IMR-90 (cell line): ENCODE measurements at regions not wholly inside any gene's neighbourhood (a gene's known extent, or its start where the extent isn't known, plus 50 kb on each side); places are given as distances from the start of the nearest gene placed in this dataset.

Source experiments
- ATAC-seq: fragments of 200-7000 bp; cut with Tn5 transposase; 2 replicates; pipeline ENCODE4 v1.9.1; 2020; ENCODE audit warnings: low read depth, mild to moderate bottlenecking, moderate library complexity
- BruUV-seq: library from RNA; stranded (reverse); fragments of 400-500 nt; replicated peaks from 2 replicates; lab custom pipeline; 2021; lab: Mats Ljungman, UMichigan
- CTCF ChIA-PET: fragments of 300-600 bp; formaldehyde crosslinking; extraction: SDS; loops from one replicate; lab custom pipeline; 2021; ENCODE audit warnings: antibody characterized with exemption; lab: Yijun Ruan, JAX
- POLR2A ChIA-PET: fragments of 300-600 bp; sonication (Branson Sonifier 250); formaldehyde crosslinking; loops from one replicate; lab custom pipeline; 2022; ENCODE audit warnings: antibody characterized with exemption; ENCODE audit not compliant: unreplicated experiment; lab: Charles Lee
- DNase-seq: peaks from one replicate; pipeline ENCODE4 v3.0.0; 2013
- H2AFZ ChIP-seq: replicated peaks from 2 replicates; pipeline ENCODE3; 2013; ENCODE audit warnings: low read length, mild to moderate bottlenecking; ENCODE audit not compliant: poor library complexity
- H2AK5ac ChIP-seq: 2 replicates; pipeline ENCODE4 v1.6.1; 2013; ENCODE audit warnings: low read depth, low read length, inconsistent platforms
- H2AK9ac ChIP-seq: replicated peaks from 2 replicates; pipeline ENCODE3; 2013; ENCODE audit warnings: mild to moderate bottlenecking, low read depth, low read length, moderate library complexity; ENCODE audit not compliant: poor library complexity
- H2BK120ac ChIP-seq: 2 replicates; pipeline ENCODE4 v1.6.1; 2013; ENCODE audit warnings: low read depth, low read length, inconsistent platforms
- H2BK15ac ChIP-seq: 3 replicates; pipeline ENCODE4 v1.6.1; 2013; ENCODE audit warnings: low read depth, low read length, inconsistent platforms
- H2BK20ac ChIP-seq: 2 replicates; pipeline ENCODE4 v1.6.1; 2013; ENCODE audit warnings: low read depth, mild to moderate bottlenecking, inconsistent platforms, low read length, moderate library complexity
- H2BK5ac ChIP-seq: 2 replicates; pipeline ENCODE4 v1.6.1; 2013; ENCODE audit warnings: mild to moderate bottlenecking, low read depth, low read length, inconsistent platforms; ENCODE audit not compliant: poor library complexity, severe bottlenecking
- H3K14ac ChIP-seq: replicated peaks from 2 replicates; pipeline ENCODE4 v1.6.1; 2013; ENCODE audit warnings: low read depth, low read length, inconsistent platforms
- H3K18ac ChIP-seq: 2 replicates; pipeline ENCODE4 v1.6.1; 2013; ENCODE audit warnings: low read depth, low read length, control low read depth
- H3K23ac ChIP-seq: 2 replicates; pipeline ENCODE4 v1.6.1; 2013; ENCODE audit warnings: low read depth, low read length, inconsistent platforms
- H3K27ac ChIP-seq: 2 replicates; pipeline ENCODE4 v1.5.1; 2013; ENCODE audit warnings: mild to moderate bottlenecking, control low read depth, low read length; ENCODE audit not compliant: insufficient read depth
- H3K27me3 ChIP-seq: 2 replicates; pipeline ENCODE4 v1.6.1; 2013; ENCODE audit warnings: low read length; ENCODE audit not compliant: control insufficient read depth, insufficient read depth
- H3K36me3 ChIP-seq: 2 replicates; pipeline ENCODE4 v1.6.1; 2013; ENCODE audit warnings: low read length, mixed read lengths; ENCODE audit not compliant: control insufficient read depth, insufficient read depth
- H3K4ac ChIP-seq: 2 replicates; pipeline ENCODE4 v1.6.1; 2013; ENCODE audit warnings: low read depth, low read length, inconsistent platforms
- H3K4me1 ChIP-seq: 2 replicates; pipeline ENCODE4 v1.6.1; 2013; ENCODE audit warnings: low read length, mixed read lengths; ENCODE audit not compliant: control insufficient read depth, insufficient read depth
- H3K4me2 ChIP-seq: 2 replicates; pipeline ENCODE4 v1.6.1; 2013; ENCODE audit warnings: low read depth, mild to moderate bottlenecking, control low read depth, low read length, moderate library complexity
- H3K4me3 ChIP-seq: 2 replicates; pipeline ENCODE4 v1.5.1; 2013; ENCODE audit warnings: low read depth, mild to moderate bottlenecking, control low read depth, low read length, moderate library complexity; ENCODE audit not compliant: insufficient read depth
- H3K56ac ChIP-seq: 2 replicates; pipeline ENCODE4 v1.6.1; 2013; ENCODE audit warnings: low read length, inconsistent platforms; ENCODE audit not compliant: insufficient read depth; ENCODE audit errors: extremely low read depth
- H3K79me1 ChIP-seq, 2 experiments: 2 replicates each; pipeline ENCODE4 v1.6.1; 2013; ENCODE audit warnings: low read length in 2 of 2, inconsistent platforms in 1 of 2, low read depth in 1 of 2
- H3K9ac ChIP-seq: 2 replicates; pipeline ENCODE4 v1.6.1; 2013; ENCODE audit warnings: low read depth, low read length, control low read depth
- H3K9me1 ChIP-seq: 2 replicates; pipeline ENCODE4 v1.6.1; 2013; ENCODE audit warnings: low read length, inconsistent platforms; ENCODE audit not compliant: insufficient read depth
- H3K9me3 ChIP-seq: 2 replicates; pipeline ENCODE4 v1.6.1; 2013; ENCODE audit warnings: low read length; ENCODE audit not compliant: control insufficient read depth, insufficient read depth
- H4K20me1 ChIP-seq: 2 replicates; pipeline ENCODE4 v1.6.1; 2013; ENCODE audit warnings: low read length, inconsistent platforms; ENCODE audit not compliant: insufficient read depth
- H4K5ac ChIP-seq: 2 replicates; pipeline ENCODE4 v1.6.1; 2013; ENCODE audit warnings: mild to moderate bottlenecking, low read depth, low read length, control low read depth
- H4K8ac ChIP-seq, 2 experiments: 2 replicates each; pipeline ENCODE4 v1.6.1; 2013; ENCODE audit warnings: low read depth in 2 of 2, low read length in 2 of 2, control low read depth in 1 of 2, inconsistent platforms in 1 of 2
- H4K91ac ChIP-seq: 2 replicates; pipeline ENCODE4 v1.6.1; 2013; ENCODE audit warnings: low read depth, low read length, inconsistent platforms; ENCODE audit not compliant: insufficient read depth
- BHLHE40 ChIP-seq: fragments of 150-350 bp; IDR thresholded peaks from 2 replicates; pipeline ENCODE4 v1.6.1; 2016; ENCODE audit warnings: mild to moderate bottlenecking, low read depth, low read length
- CEBPB ChIP-seq: IDR thresholded peaks from 2 replicates; pipeline ENCODE4 v1.6.1; 2012; ENCODE audit warnings: low read depth, low read length, improper control_type of control experiment
- CHD1 ChIP-seq: IDR thresholded peaks from 2 replicates; pipeline ENCODE4 v1.6.1; 2012; ENCODE audit warnings: low read depth, low read length, improper control_type of control experiment
- CTCF ChIP-seq: conservative IDR thresholded peaks from 2 replicates; pipeline ENCODE4 v1.5.1; 2012; ENCODE audit warnings: mild to moderate bottlenecking, low read depth, low read length, improper control_type of control experiment
- ELK1 ChIP-seq: fragments of 150-350 bp; IDR thresholded peaks from 2 replicates; pipeline ENCODE4 v1.6.1; 2016; ENCODE audit warnings: low read depth, mild to moderate bottlenecking, low read length, moderate library complexity, borderline replicate concordance
- FOS ChIP-seq: fragments of 150-350 bp; IDR thresholded peaks from 2 replicates; pipeline ENCODE4 v1.6.1; 2016; ENCODE audit warnings: low read depth, low read length
- MAZ ChIP-seq: IDR thresholded peaks from 2 replicates; pipeline ENCODE4 v1.6.1; 2012; ENCODE audit warnings: low read depth, mild to moderate bottlenecking, low read length, improper control_type of control experiment, moderate library complexity, borderline replicate concordance
- NFE2L2 ChIP-seq: fragments of 150-350 bp; IDR thresholded peaks from 2 replicates; pipeline ENCODE4 v1.6.1; 2016; ENCODE audit warnings: low read depth, mild to moderate bottlenecking, low read length
- POLR2A ChIP-seq: IDR thresholded peaks from 2 replicates; pipeline ENCODE4 v1.6.1; 2012; ENCODE audit warnings: mild to moderate bottlenecking, low read depth, low read length
- RAD21 ChIP-seq: IDR thresholded peaks from 2 replicates; pipeline ENCODE4 v1.6.1; 2012; ENCODE audit warnings: low read length, improper control_type of control experiment
- RCOR1 ChIP-seq: IDR thresholded peaks from 2 replicates; pipeline ENCODE4 v1.6.1; 2012; ENCODE audit warnings: mild to moderate bottlenecking, low read length, improper control_type of control experiment; ENCODE audit not compliant: insufficient replicate concordance
- RFX5 ChIP-seq: IDR thresholded peaks from 2 replicates; pipeline ENCODE4 v1.8.0; 2012; ENCODE audit warnings: low read depth, mild to moderate bottlenecking, low read length, moderate library complexity
- SMC3 ChIP-seq: fragments of 150-350 bp; IDR thresholded peaks from 2 replicates; pipeline ENCODE4 v1.6.1; 2016; ENCODE audit warnings: low read depth, mild to moderate bottlenecking, antibody characterized with exemption, low read length, moderate library complexity
- USF2 ChIP-seq: fragments of 150-350 bp; IDR thresholded peaks from 2 replicates; pipeline ENCODE4 v1.6.1; 2017; ENCODE audit warnings: mild to moderate bottlenecking, antibody characterized with exemption, low read length, low read depth
- WGBS, 2 experiments: methylation state at CpG; one replicate each; pipeline versions ENCODE4 v1.1.5 to v1.1.7; 2013; ENCODE audit warnings: missing lambda C conversion rate in 2 of 2; ENCODE audit not compliant: insufficient read length in 1 of 2; ENCODE audit errors: extremely low coverage in 2 of 2; 5-methylcytosine and 5-hydroxymethylcytosine counted together
- dilution Hi-C: fragments of 300-500 bp; cut with HindIII; formaldehyde crosslinking; loops from one replicate; pipeline ENCODE4 v1.14.3; 2018; ENCODE audit warnings: low sequenced_read_pairs; ENCODE audit not compliant: unreplicated experiment
- in situ Hi-C: fragments of 300-500 bp; cut with MboI; formaldehyde crosslinking; loops from 3 replicates; pipeline ENCODE4 v1.14.3; 2019; ENCODE audit warnings: low sequenced_read_pairs, inconsistent platforms, mixed read lengths
- intact Hi-C: fragments of 100-400 bp; cut with micrococcal nuclease; formaldehyde crosslinking; loops from 2 replicates; pipeline ENCODE4 v1.10.0; 2022

GRCh38 chr12:126451809-126452208 lies 1386.6 kb downstream of the AACS start:
- Histone ChIP-seq H4K5ac (no peak overlapping the region), H3K9me1 (no peaks in the 10 kb centered on the region), H4K8ac (no peak overlapping the region), H3K4ac (no peak overlapping the region), H3K4me1 (no peaks in the 10 kb centered on the region), H3K27ac (no peak overlapping the region), H3K27me3 (no peaks in the 10 kb centered on the region), H3K79me1 (no peaks in the 10 kb centered on the region), H2BK15ac (no peak overlapping the region), H3K18ac (no peak overlapping the region), H3K14ac (no peak overlapping the region), H3K9me3 (peaks cover 18% of the 10 kb centered on the region), H4K20me1 (no peaks in the 10 kb centered on the region), H3K36me3 (no peaks in the 10 kb centered on the region), H2BK5ac (no peak overlapping the region), H2AK9ac (no peak overlapping the region), H2BK20ac (no peak overlapping the region), H3K4me2 (no peak overlapping the region), H4K91ac (no peak overlapping the region), H3K9ac (no peak overlapping the region), H2AK5ac (no peak overlapping the region), H2AFZ (no peak overlapping the region), H2BK120ac (no peak overlapping the region), H3K4me3 (no peak overlapping the region), H3K56ac (no peak overlapping the region), H3K23ac (no peak overlapping the region)
- dilution Hi-C loops (no loop called here), intact Hi-C loops (no loop called here), in situ Hi-C loops (no loop called here)
- no peak for DNase-seq
- no TSS peak for BruUV-seq
- no CpG with 5 or more reads among the region's 4 CpGs for WGBS, 2 experiments
- no peak for TF ChIP-seq CHD1
- TF ChIP-seq NFE2L2: no peak
- TF ChIP-seq MAZ: no peak
- TF ChIP-seq ELK1: no peak
- no peak for TF ChIP-seq BHLHE40
- TF ChIP-seq USF2: no peak
- TF ChIP-seq RAD21: no peak
- TF ChIP-seq RCOR1: no peak
- no peak for TF ChIP-seq FOS
- no peak for TF ChIP-seq POLR2A
- TF ChIP-seq CEBPB: no peak
- no peak for TF ChIP-seq CTCF
- no peak for TF ChIP-seq SMC3
- TF ChIP-seq RFX5: no peak
- no peak for ATAC-seq
- ChIA-PET CTCF (no interaction called here), POLR2A (interaction anchor here (0.6 kb wide), 1 partner anchor 9 kb away, joined by 6 read pairs; no protein-coding TSS in a partner anchor)
